T follicular helper cell (primary cell): ENCODE measurements at regions not wholly inside any gene's neighbourhood (a gene's known extent, or its start where the extent isn't known, plus 50 kb on each side); places are given as distances from the start of the nearest gene placed in this dataset.

Experiments
- DNase-seq: peaks from one replicate; pipeline ENCODE4 v3.0.0-alpha.2; 2020; ENCODE audit warnings: low read depth

GRCh38 chr7:22624781-22625180 is 102.2 kb upstream of the IL6 start:
- no peak for DNase-seq

GRCh38 chr7:22622116-22622785 is 104.7 kb upstream of the IL6 start:
- no peak for DNase-seq

- DNase-seq, result no peak
Observed at GRCh38 chr7:22618528-22618927, 108.5 kb upstream of the IL6 start.

GRCh38 chr7:22617166-22617565 is 109.8 kb upstream of the IL6 start:
- no peak for DNase-seq

GRCh38 chr7:22613496-22613895 is 113.5 kb upstream of the IL6 start:
- DNase-seq, result no peak

GRCh38 chr7:22612776-22613175 is 112.8 kb upstream of the STEAP1B start:
- no peak for DNase-seq

- no peak for DNase-seq
Observed at GRCh38 chr7:22611758-22612079, 111.7 kb upstream of the STEAP1B start.

GRCh38 chr7:22610951-22611757 is 111.2 kb upstream of the STEAP1B start:
- DNase-seq, result no peak

GRCh38 chr7:22610263-22610662 is 110.3 kb upstream of the STEAP1B start:
- no peak for DNase-seq

GRCh38 chr7:22607180-22607579 is 107.2 kb upstream of the STEAP1B start:
- no peak for DNase-seq

- no peak for DNase-seq
Observed at GRCh38 chr7:22604246-22604645, 104.3 kb upstream of the STEAP1B start.

GRCh38 chr7:22601812-22602565 is 102.0 kb upstream of the STEAP1B start:
- DNase-seq, result no peak

- DNase-seq, result no peak
Observed at GRCh38 chr7:22601408-22601807, 101.4 kb upstream of the STEAP1B start.

- DNase-seq, result no peak
Observed at GRCh38 chr7:22601003-22601402, 101.0 kb upstream of the STEAP1B start.

- no peak for DNase-seq
Observed at GRCh38 chr7:22598318-22598920, 98.4 kb upstream of the STEAP1B start.

- no peak for DNase-seq
Observed at GRCh38 chr7:22597844-22598243, 97.9 kb upstream of the STEAP1B start.

GRCh38 chr7:22596763-22597400 is 96.9 kb upstream of the STEAP1B start:
- DNase-seq, result no peak

- DNase-seq, result no peak
Observed at GRCh38 chr7:22594020-22594419, 94.0 kb upstream of the STEAP1B start.

- no peak for DNase-seq
Observed at GRCh38 chr7:22591271-22591670, 91.3 kb upstream of the STEAP1B start.

GRCh38 chr7:22589641-22590201 is 89.7 kb upstream of the STEAP1B start:
- no peak for DNase-seq

- DNase-seq, result no peak
Observed at GRCh38 chr7:22588351-22588750, 88.4 kb upstream of the STEAP1B start.

- DNase-seq, result no peak
Observed at GRCh38 chr7:22587322-22587721, 87.3 kb upstream of the STEAP1B start.
